ENCODE measurements at regions not wholly inside any gene's neighbourhood (a gene's known extent, or its start where the extent isn't known, plus 50 kb on each side); places are given as distances from the start of the nearest gene placed in this dataset.

DNA sequence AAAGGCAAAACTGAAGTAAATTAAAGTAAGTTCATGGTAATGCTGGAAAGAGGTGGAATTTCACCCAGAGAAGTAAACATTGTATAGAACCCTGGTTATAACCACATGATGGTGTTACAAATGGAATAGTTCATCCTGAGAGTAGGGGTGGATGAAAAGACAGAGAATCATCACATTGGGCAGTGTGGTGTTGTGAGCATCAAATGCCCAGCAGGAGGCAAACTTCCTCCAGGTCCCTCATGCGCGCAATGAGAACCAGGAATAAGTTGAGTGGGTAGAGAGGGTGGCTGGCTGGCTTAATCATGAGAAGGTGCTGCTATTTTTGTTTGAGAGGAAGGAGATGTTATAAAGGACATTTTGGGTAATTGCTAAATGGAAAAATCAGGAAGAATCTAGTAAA is 163.3 kb upstream of the HMHB1 start:
- Histone ChIP-seq H3K27me3 (no peaks in the 10 kb centered on the region), H3K36me3 (no peaks in the 10 kb centered on the region), H3K9me3 (no peaks in the 10 kb centered on the region), H3K4me3 (no peak overlapping the region), H3K4me1 (no peaks in the 10 kb centered on the region), H3K27ac (no peak overlapping the region)
- intact Hi-C loops (cut with DNase I) = no loop called here
- TF ChIP-seq, protein P1, sequence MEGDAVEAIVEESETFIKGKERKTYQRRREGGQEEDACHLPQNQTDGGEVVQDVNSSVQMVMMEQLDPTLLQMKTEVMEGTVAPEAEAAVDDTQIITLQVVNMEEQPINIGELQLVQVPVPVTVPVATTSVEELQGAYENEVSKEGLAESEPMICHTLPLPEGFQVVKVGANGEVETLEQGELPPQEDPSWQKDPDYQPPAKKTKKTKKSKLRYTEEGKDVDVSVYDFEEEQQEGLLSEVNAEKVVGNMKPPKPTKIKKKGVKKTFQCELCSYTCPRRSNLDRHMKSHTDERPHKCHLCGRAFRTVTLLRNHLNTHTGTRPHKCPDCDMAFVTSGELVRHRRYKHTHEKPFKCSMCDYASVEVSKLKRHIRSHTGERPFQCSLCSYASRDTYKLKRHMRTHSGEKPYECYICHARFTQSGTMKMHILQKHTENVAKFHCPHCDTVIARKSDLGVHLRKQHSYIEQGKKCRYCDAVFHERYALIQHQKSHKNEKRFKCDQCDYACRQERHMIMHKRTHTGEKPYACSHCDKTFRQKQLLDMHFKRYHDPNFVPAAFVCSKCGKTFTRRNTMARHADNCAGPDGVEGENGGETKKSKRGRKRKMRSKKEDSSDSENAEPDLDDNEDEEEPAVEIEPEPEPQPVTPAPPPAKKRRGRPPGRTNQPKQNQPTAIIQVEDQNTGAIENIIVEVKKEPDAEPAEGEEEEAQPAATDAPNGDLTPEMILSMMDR (IDR thresholded peaks at IDR 0.05) = peak; percentile 44
- ATAC-seq (peak; percentile 87), DNase-seq (no peak)

DNA sequence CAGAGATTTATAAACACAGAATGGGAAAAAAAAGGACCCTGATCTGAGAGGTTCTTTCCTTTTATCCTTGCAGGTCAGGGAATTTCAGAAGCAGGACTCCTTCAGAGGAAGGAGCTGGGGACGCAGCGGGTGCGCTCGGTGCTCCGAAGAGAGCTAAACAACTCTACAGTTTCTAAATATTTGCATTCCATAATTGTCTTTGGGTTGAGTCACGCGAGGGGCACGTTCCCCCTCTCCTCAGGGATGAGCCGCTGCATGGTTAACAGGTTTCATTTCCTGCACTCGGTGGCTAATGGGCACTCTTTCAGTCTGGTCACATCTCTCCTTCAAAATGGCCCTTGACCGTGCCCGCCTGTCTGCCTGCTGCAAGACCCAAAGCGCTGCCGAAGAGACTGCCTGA is 165.0 kb upstream of the HMHB1 start:
- DNase-seq (no peak), ATAC-seq (no peak)
- intact Hi-C loops (cut with DNase I) = no loop called here
- no peaks in the 10 kb centered on the region for H3K9me3 ChIP-seq
- H3K4me1 ChIP-seq = no peaks in the 10 kb centered on the region
- H3K27me3 ChIP-seq = no peaks in the 10 kb centered on the region
- no peak overlapping the region for H3K27ac ChIP-seq
- peak overlapping the region; percentile 15 for H3K4me3 ChIP-seq
- H3K36me3 ChIP-seq = no peaks in the 10 kb centered on the region
- TF ChIP-seq, protein P1 (IDR thresholded peaks at IDR 0.05) = no peak

DNA sequence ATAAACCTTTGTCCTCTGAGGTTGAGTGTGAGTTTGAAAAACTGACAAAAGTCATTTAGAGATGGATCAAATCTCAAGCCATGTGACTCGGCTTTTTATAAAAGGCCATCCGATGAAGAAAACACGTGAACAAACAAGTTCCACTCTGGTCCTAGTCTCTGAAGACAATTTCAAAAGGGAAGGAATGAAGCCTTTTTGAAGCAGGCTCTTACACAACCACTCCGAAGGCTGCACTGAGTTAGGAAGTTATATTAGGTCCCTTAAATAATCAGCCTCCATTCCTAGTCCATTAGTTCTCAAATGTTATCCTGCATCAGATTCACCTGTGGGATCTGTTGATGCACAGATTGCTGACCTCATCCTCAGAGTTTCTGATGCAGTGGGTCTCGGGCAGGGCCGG is 166.6 kb upstream of the HMHB1 start:
- no peaks in the 10 kb centered on the region for H3K27me3 ChIP-seq
- H3K36me3 ChIP-seq = no peaks in the 10 kb centered on the region
- no peaks in the 10 kb centered on the region for H3K9me3 ChIP-seq
- intact Hi-C loops (cut with DNase I) = no loop called here
- ATAC-seq = no peak
- TF ChIP-seq, protein P1 (IDR thresholded peaks at IDR 0.05) = no peak
- H3K27ac ChIP-seq = no peak overlapping the region
- no peak for DNase-seq
- no peaks in the 10 kb centered on the region for H3K4me1 ChIP-seq
- H3K4me3 ChIP-seq = no peak overlapping the region

DNA sequence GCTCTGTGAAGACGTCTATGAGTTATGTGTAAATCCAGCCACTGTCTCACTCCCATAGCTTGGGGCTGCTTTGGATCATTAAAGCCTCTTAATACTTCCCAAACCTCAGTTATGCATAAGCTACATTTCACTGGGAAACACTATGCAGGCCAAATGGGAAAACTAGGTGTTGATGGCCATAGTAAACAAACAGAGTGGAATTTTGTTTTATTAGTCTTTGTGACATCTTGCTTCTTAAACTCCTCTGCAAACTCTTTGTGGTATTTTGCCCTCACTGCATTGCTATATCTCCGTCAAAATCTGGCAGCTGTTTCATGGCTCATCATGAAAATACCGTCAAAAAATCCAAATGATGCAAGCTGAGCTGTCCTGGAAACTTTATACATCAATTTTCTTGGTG is 167.2 kb upstream of the HMHB1 start:
- no peak for DNase-seq
- TF ChIP-seq, protein P1 (IDR thresholded peaks at IDR 0.05) = no peak
- ATAC-seq = no peak
- Histone ChIP-seq H3K27me3 (no peaks in the 10 kb centered on the region), H3K9me3 (no peaks in the 10 kb centered on the region), H3K27ac (no peak overlapping the region), H3K36me3 (no peaks in the 10 kb centered on the region), H3K4me3 (no peak overlapping the region), H3K4me1 (no peaks in the 10 kb centered on the region)
- intact Hi-C loops (cut with DNase I) = no loop called here

DNA sequence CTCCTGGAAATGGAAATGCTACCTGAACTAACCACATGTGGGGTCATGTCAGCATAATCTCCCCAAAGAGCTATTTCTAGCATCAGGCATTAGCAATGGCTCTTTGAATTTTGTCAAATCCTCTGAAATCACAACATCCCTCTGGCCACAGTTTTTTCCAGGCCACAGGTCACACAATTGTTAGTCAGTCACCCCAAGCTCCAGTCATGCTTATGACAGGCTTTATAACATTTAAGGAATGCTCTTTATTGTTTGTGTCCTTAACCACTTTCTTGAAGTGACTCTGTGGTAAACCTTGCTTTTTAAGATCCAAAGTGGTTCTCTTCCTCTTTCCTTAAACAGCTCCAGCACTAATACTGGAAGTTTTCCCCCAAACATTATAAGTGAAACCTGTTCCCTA is 169.2 kb upstream of the HMHB1 start:
- intact Hi-C loops (cut with DNase I) = no loop called here
- no peak overlapping the region for H3K4me3 ChIP-seq
- H3K9me3 ChIP-seq = no peaks in the 10 kb centered on the region
- no peaks in the 10 kb centered on the region for H3K4me1 ChIP-seq
- H3K36me3 ChIP-seq = no peaks in the 10 kb centered on the region
- no peak for ATAC-seq
- H3K27me3 ChIP-seq = no peaks in the 10 kb centered on the region
- TF ChIP-seq, protein P1 (IDR thresholded peaks at IDR 0.05) = no peak
- DNase-seq = no peak
- no peak overlapping the region for H3K27ac ChIP-seq

All from upper lobe of right lung (tissue), 1 donor.